Germinal center (tissue), 1 donor: ENCODE measurements at regions not wholly inside any gene's neighbourhood (a gene's known extent, or its start where the extent isn't known, plus 50 kb on each side); places are given as distances from the start of the nearest gene placed in this dataset.
"Not testable (repeated sequence)": the region's sequence is repeated elsewhere in the genome, so short reads cannot be mapped to it uniquely, and the experiment has no call there.

Source experiments
- DNase-seq: peaks from one replicate; pipeline ENCODE4 v3.0.0; 2012; ENCODE audit warnings: mixed read lengths, low spot score

- no peak for DNase-seq
Measured at GRCh38 chr13:53101883-53102282, 73.3 kb downstream of the OLFM4 start.

- no peak for DNase-seq
Measured at GRCh38 chr13:53104136-53104535, 75.5 kb downstream of the OLFM4 start.

- DNase-seq: no peak
Measured at GRCh38 chr13:53105477-53105876, 76.9 kb downstream of the OLFM4 start.

- DNase-seq: no peak
Measured at GRCh38 chr13:53105890-53106289, 77.3 kb downstream of the OLFM4 start.

GRCh38 chr13:53110181-53110580, 81.6 kb downstream of the OLFM4 start:
- DNase-seq: no peak

GRCh38 chr13:53110614-53111013, 82.0 kb downstream of the OLFM4 start:
- DNase-seq: no peak

- no peak for DNase-seq
Measured at GRCh38 chr13:53112522-53112921, 83.9 kb downstream of the OLFM4 start.

GRCh38 chr13:53117048-53117447, 88.4 kb downstream of the OLFM4 start:
- not testable (repeated sequence) for DNase-seq

GRCh38 chr13:53121131-53121773, 92.6 kb downstream of the OLFM4 start:
- no peak for DNase-seq

- no peak for DNase-seq
Measured at GRCh38 chr13:53121919-53122318, 93.3 kb downstream of the OLFM4 start.

GRCh38 chr13:53123536-53123935, 94.9 kb downstream of the OLFM4 start:
- no peak for DNase-seq

- DNase-seq: no peak
Measured at GRCh38 chr13:53124623-53125022, 96.0 kb downstream of the OLFM4 start.

GRCh38 chr13:53126841-53127245, 98.2 kb downstream of the OLFM4 start:
- DNase-seq: no peak

GRCh38 chr13:53127373-53127772, 98.8 kb downstream of the OLFM4 start:
- DNase-seq: no peak

- no peak for DNase-seq
Measured at GRCh38 chr13:53129864-53130393, 101.3 kb downstream of the OLFM4 start.

- DNase-seq: no peak
Measured at GRCh38 chr13:53131361-53131760, 102.7 kb downstream of the OLFM4 start.

GRCh38 chr13:53135301-53135700, 106.7 kb downstream of the OLFM4 start:
- no peak for DNase-seq

GRCh38 chr13:53136554-53137215, 108.1 kb downstream of the OLFM4 start:
- no peak for DNase-seq

- no peak for DNase-seq
Measured at GRCh38 chr13:53137779-53138178, 109.2 kb downstream of the OLFM4 start.

- no peak for DNase-seq
Measured at GRCh38 chr13:53138376-53139036, 109.9 kb downstream of the OLFM4 start.

GRCh38 chr13:53141336-53141735, 112.7 kb downstream of the OLFM4 start:
- DNase-seq: no peak

GRCh38 chr13:53142306-53142705, 113.7 kb downstream of the OLFM4 start:
- DNase-seq: no peak

GRCh38 chr13:53143757-53144339, 115.2 kb downstream of the OLFM4 start:
- no peak for DNase-seq
